ENCODE measurements at regions not wholly inside any gene's neighbourhood (a gene's known extent, or its start where the extent isn't known, plus 50 kb on each side); places are given as distances from the start of the nearest gene placed in this dataset.

GRCh38 chr3:27859821-27860220 is 137.7 kb upstream of the EOMES start:
- ATAC-seq: no peak
- TF ChIP-seq JUNB (CRISPR knock-in tag; conservative IDR thresholded peaks at IDR 0.05) (no peak), DEAF1 (CRISPR knock-in tag; IDR thresholded peaks at IDR 0.05) (no peak), TEAD2 (tag; IDR thresholded peaks at IDR 0.05) (no peak), RUNX1 (IDR thresholded peaks at IDR 0.05; ENCODE audit: low read depth) (no peak), ERF (CRISPR knock-in tag; IDR thresholded peaks at IDR 0.05) (no peak), RAD51 (IDR thresholded peaks at IDR 0.05; ENCODE audit: borderline replicate concordance, low read depth) (no peak)
- H3K4me1 ChIP-seq (replicated peaks in 1 of 2; ENCODE audit: control insufficient read depth in 2 of 2, insufficient read depth in 2 of 2, low read length in 2 of 2): no peaks in the 10 kb centered on the region
- 0% methylated on average over 1 of the region's 1 CpG for WGBS (ENCODE audit: insufficient coverage, low coverage, missing lambda C conversion rate)
- no peak overlapping the region for H2AFZ ChIP-seq (ENCODE audit: low read depth, low read length)
- in situ Hi-C loops (cut with MboI) (no loop called here), intact Hi-C loops (cut with micrococcal nuclease) (no loop called here)
- no peak overlapping the region for H3K9ac ChIP-seq (ENCODE audit: insufficient read depth in 1 of 2, low read depth in 2 of 2, low read length in 2 of 2)
- no peaks in the 10 kb centered on the region for H4K20me1 ChIP-seq (replicated peaks; ENCODE audit: control insufficient read depth, insufficient read depth, low read length)
- CTCF ChIA-PET (ENCODE audit: low intra/inter-chr PET ratio): no interaction called here
- peaks cover 2% of the 10 kb centered on the region; the same call in 1 of the 2 replicates for H3K9me3 ChIP-seq (replicated peaks; ENCODE audit: control insufficient read depth, insufficient read depth, low read depth, low read length)
- no peaks in the 10 kb centered on the region for H3K36me3 ChIP-seq (ENCODE audit: control insufficient read depth, insufficient read depth, low read length)
- BruUV-seq (replicated peaks): no TSS peak
- no peak overlapping the region for H3K4me2 ChIP-seq (ENCODE audit: insufficient read depth, low read length)
- POLR2A ChIA-PET: no interaction called here
- no peak overlapping the region for H3K4me3 ChIP-seq
- no peak overlapping the region for H3K27ac ChIP-seq (ENCODE audit: extremely low read depth, low read depth, low read length)
- no peaks in the 10 kb centered on the region for H3K27me3 ChIP-seq (ENCODE audit: control insufficient read depth in 2 of 2, insufficient read depth in 2 of 2, low read length in 2 of 2)
- no peak for FAIRE-seq
- no peaks in the 10 kb centered on the region for H3K9me1 ChIP-seq (ENCODE audit: control insufficient read depth, insufficient read depth, low read length)
- no peaks in the 10 kb centered on the region for H3K79me2 ChIP-seq (ENCODE audit: control insufficient read depth, insufficient read depth, low read length)
- DNase-seq (ENCODE audit: extremely low read depth in 1 of 4, low spot score in 3 of 4): no peak

Measured in K562 (cell line).